ENCODE measurements at regions not wholly inside any gene's neighbourhood (a gene's known extent, or its start where the extent isn't known, plus 50 kb on each side); places are given as distances from the start of the nearest gene placed in this dataset.

GRCh38 chr2:240309214-240309613 lies 126.2 kb upstream of the GPC1 start:
- H3K27ac ChIP-seq (ENCODE audit: low read depth, low read length), result no peak overlapping the region
- H3K4me3 ChIP-seq (ENCODE audit: low read length), result no peak overlapping the region
- no peaks in the 10 kb centered on the region for H3K27me3 ChIP-seq (ENCODE audit: control insufficient read depth, low read length)
- TF ChIP-seq EZH2phosphoT487 (IDR thresholded peaks at IDR 0.05; ENCODE audit: borderline replicate concordance, low read length) (no peak), CTCF (IDR thresholded peaks at IDR 0.05; ENCODE audit: low read depth, low read length, poor library complexity, severe bottlenecking) (no peak)
- H3K36me3 ChIP-seq (ENCODE audit: control insufficient read depth, low read length), result no peaks in the 10 kb centered on the region
- no peaks in the 10 kb centered on the region for H3F3A ChIP-seq (ENCODE audit: control insufficient read depth, insufficient read depth)
- no peaks in the 10 kb centered on the region for H3K4me1 ChIP-seq (ENCODE audit: control insufficient read depth, low read length)
- no peak overlapping the region for H3K4me2 ChIP-seq (ENCODE audit: low read length)
- H4K20me1 ChIP-seq (ENCODE audit: control insufficient read depth, insufficient read depth, low read depth, low read length), result no peaks in the 10 kb centered on the region
- peaks cover 7% of the 10 kb centered on the region; the same call in 1 of the 2 replicates for H3K9me3 ChIP-seq (ENCODE audit: control insufficient read depth, insufficient read depth, low read length)
- no peaks in the 10 kb centered on the region for H3K9me2 ChIP-seq (replicated peaks; ENCODE audit: control insufficient read depth, low read length)
- no peaks in the 10 kb centered on the region for H3K79me2 ChIP-seq (ENCODE audit: control insufficient read depth, low read length)

- TF ChIP-seq EZH2phosphoT487 (IDR thresholded peaks at IDR 0.05; ENCODE audit: borderline replicate concordance, low read length) (no peak), CTCF (IDR thresholded peaks at IDR 0.05; ENCODE audit: low read depth, low read length, poor library complexity, severe bottlenecking) (no peak)
- Histone ChIP-seq H3K4me1 (ENCODE audit: control insufficient read depth, low read length) (no peaks in the 10 kb centered on the region), H3K27ac (ENCODE audit: low read depth, low read length) (no peak overlapping the region), H3K36me3 (ENCODE audit: control insufficient read depth, low read length) (no peaks in the 10 kb centered on the region), H3K79me2 (ENCODE audit: control insufficient read depth, low read length) (no peaks in the 10 kb centered on the region), H3K9me3 (ENCODE audit: control insufficient read depth, insufficient read depth, low read length) (peaks cover 7% of the 10 kb centered on the region; the same call in 1 of the 2 replicates), H4K20me1 (ENCODE audit: control insufficient read depth, insufficient read depth, low read depth, low read length) (no peaks in the 10 kb centered on the region), H3K27me3 (ENCODE audit: control insufficient read depth, low read length) (no peaks in the 10 kb centered on the region), H3K9me2 (replicated peaks; ENCODE audit: control insufficient read depth, low read length) (no peaks in the 10 kb centered on the region), H3K4me3 (ENCODE audit: low read length) (no peak overlapping the region), H3F3A (ENCODE audit: control insufficient read depth, insufficient read depth) (no peaks in the 10 kb centered on the region), H3K4me2 (ENCODE audit: low read length) (no peak overlapping the region)
Measured at GRCh38 chr2:240310201-240310600, 125.3 kb upstream of the GPC1 start.

GRCh38 chr2:240310645-240311044 lies 124.8 kb upstream of the GPC1 start:
- TF ChIP-seq CTCF (IDR thresholded peaks at IDR 0.05; ENCODE audit: low read depth, low read length, poor library complexity, severe bottlenecking) (no peak), EZH2phosphoT487 (IDR thresholded peaks at IDR 0.05; ENCODE audit: borderline replicate concordance, low read length) (no peak)
- no peak overlapping the region for H3K4me3 ChIP-seq (ENCODE audit: low read length)
- no peaks in the 10 kb centered on the region for H3K9me2 ChIP-seq (replicated peaks; ENCODE audit: control insufficient read depth, low read length)
- no peak overlapping the region for H3K4me2 ChIP-seq (ENCODE audit: low read length)
- no peaks in the 10 kb centered on the region for H3K79me2 ChIP-seq (ENCODE audit: control insufficient read depth, low read length)
- H3K9me3 ChIP-seq (ENCODE audit: control insufficient read depth, insufficient read depth, low read length), result peaks cover 7% of the 10 kb centered on the region; the same call in 1 of the 2 replicates
- no peaks in the 10 kb centered on the region for H3F3A ChIP-seq (ENCODE audit: control insufficient read depth, insufficient read depth)
- H3K4me1 ChIP-seq (ENCODE audit: control insufficient read depth, low read length), result no peaks in the 10 kb centered on the region
- H3K27ac ChIP-seq (ENCODE audit: low read depth, low read length), result no peak overlapping the region
- no peaks in the 10 kb centered on the region for H3K27me3 ChIP-seq (ENCODE audit: control insufficient read depth, low read length)
- H3K36me3 ChIP-seq (ENCODE audit: control insufficient read depth, low read length), result no peaks in the 10 kb centered on the region
- no peaks in the 10 kb centered on the region for H4K20me1 ChIP-seq (ENCODE audit: control insufficient read depth, insufficient read depth, low read depth, low read length)

All from DOHH2 (cell line).